ENCODE measurements at regions not wholly inside any gene's neighbourhood (a gene's known extent, or its start where the extent isn't known, plus 50 kb on each side); places are given as distances from the start of the nearest gene placed in this dataset.

DNA sequence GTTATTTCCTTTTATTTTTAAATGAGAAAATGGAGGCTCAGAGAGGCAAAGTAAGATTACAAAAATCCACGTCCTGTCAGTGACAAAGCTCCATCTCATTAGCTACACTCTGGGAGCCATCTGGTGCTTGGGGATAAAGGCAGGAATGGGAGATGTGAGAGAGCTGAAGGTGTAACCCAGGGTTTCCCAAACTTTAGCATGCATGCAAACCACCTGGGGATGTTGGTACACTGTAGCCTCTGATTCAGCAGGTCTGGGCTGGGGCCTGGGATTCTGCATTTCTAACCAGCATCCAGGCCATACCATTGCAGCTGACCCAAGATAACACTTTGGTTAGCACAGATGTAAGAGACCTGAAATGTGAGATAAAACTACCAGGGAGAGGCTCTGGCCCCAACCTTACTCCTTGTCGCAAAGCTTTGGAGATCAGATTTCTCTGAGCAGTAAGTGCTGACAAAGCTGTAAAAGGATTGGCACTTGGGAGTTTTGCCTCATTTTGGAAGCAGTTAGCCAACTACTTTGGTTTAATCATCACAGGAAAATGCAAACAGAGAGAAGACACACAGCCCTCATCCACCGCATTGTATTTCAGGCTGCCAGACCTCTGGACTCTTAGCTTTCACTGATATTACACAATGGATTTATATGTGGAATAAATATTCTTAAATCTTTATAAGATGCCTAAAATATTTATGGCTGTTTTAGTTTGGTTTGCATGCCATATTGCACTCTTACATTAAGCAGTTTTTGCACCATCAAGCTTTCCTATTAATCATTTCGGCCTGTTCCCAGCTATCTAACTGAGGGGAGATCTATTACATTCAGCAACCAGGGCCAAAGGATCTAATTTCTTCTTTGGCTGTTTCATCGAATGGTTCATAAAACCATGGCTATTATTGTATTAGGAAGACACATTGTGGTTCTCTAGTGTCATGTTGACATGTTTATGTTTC is 263.0 kb downstream of the EBLN2 start:
- Mint-ChIP-seq H3K27me3 (peaks cover 2% of the 10 kb centered on the region), H3K36me3 (peaks cover 2% of the 10 kb centered on the region), H3K4me3 (no peak overlapping the region), H3K9me3 (peaks cover 3 to 6% (median 4%) of the 10 kb centered on the region in 3 donors), H3K4me1 (no peaks in the 10 kb centered on the region), H3K27ac (no peak overlapping the region)

- Mint-ChIP-seq H3K27ac (no peak overlapping the region), H3K4me3 (no peak overlapping the region), H3K9me3 (peaks cover 2 to 6% (median 4%) of the 10 kb centered on the region in 3 donors), H3K4me1 (no peaks in the 10 kb centered on the region), H3K36me3 (peaks cover 2% of the 10 kb centered on the region), H3K27me3 (no peaks in the 10 kb centered on the region)
These were observed 264.9 kb downstream of the EBLN2 start for GRCh38 chr3:73326396-73326795.

DNA sequence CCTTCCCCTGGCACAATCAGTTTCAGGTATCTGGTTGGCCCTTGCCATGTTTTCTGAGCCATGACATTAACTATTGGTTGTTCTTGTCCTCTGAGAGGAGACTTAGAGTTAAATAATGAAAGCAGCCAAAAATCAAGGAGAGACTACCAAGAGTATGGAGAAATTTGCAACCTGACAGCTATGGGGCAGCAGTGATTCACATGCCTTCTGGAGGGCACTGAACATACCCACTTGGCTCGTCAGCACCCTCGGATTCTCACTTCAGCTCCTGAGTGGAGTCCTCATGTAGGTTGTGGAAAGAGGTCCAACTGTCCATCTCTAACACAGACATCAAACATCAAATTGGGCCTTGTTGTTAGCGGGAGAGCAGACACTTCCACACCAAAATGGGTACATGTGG is 265.6 kb downstream of the EBLN2 start:
- Mint-ChIP-seq H3K4me1 (no peaks in the 10 kb centered on the region), H3K27me3 (no peaks in the 10 kb centered on the region), H3K4me3 (no peak overlapping the region), H3K27ac (no peak overlapping the region), H3K36me3 (peaks cover 2% of the 10 kb centered on the region), H3K9me3 (peaks cover 2 to 6% (median 3%) of the 10 kb centered on the region in 3 donors)
